ENCODE measurements at regions not wholly inside any gene's neighbourhood (a gene's known extent, or its start where the extent isn't known, plus 50 kb on each side); places are given as distances from the start of the nearest gene placed in this dataset.

DNA sequence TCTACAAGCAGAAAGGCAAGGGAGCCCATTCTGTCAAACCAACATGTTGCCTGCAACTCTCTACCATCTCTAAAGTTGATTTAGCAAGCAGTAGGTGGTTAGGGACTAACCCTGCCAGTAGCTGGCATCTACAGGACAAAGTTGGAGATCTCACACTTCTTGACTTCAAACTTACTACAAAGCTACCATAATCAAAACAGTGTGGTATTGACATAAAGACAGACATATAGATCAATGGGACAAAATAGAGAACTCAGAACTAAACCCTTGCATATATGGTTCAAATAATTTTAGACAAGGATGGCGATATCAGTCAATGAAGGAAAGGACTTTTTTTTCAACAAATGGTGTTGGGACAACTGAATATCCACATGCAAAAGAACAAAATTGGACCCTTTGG, 84.9 kb downstream of the MAP3K8 start:
- in situ Hi-C loops (cut with MboI; ENCODE audit: low sequenced_read_pairs, unreplicated experiment): no loop called here
- no peak for DNase-seq (ENCODE audit: low spot score)
- TF ChIP-seq, protein P1, sequence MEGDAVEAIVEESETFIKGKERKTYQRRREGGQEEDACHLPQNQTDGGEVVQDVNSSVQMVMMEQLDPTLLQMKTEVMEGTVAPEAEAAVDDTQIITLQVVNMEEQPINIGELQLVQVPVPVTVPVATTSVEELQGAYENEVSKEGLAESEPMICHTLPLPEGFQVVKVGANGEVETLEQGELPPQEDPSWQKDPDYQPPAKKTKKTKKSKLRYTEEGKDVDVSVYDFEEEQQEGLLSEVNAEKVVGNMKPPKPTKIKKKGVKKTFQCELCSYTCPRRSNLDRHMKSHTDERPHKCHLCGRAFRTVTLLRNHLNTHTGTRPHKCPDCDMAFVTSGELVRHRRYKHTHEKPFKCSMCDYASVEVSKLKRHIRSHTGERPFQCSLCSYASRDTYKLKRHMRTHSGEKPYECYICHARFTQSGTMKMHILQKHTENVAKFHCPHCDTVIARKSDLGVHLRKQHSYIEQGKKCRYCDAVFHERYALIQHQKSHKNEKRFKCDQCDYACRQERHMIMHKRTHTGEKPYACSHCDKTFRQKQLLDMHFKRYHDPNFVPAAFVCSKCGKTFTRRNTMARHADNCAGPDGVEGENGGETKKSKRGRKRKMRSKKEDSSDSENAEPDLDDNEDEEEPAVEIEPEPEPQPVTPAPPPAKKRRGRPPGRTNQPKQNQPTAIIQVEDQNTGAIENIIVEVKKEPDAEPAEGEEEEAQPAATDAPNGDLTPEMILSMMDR (IDR thresholded peaks at IDR 0.05; ENCODE audit: borderline replicate concordance, control extremely low read depth, extremely low read depth, insufficient read depth, missing control alignments): no peak

Measured in GM13976 (cell line).